Parathyroid adenoma (tissue), 2 donors: ENCODE measurements at regions not wholly inside any gene's neighbourhood (a gene's known extent, or its start where the extent isn't known, plus 50 kb on each side); places are given as distances from the start of the nearest gene placed in this dataset.

Experiments
- H2AFZ ChIP-seq: fragments of 300-600 bp; sonication (generic); one replicate; pipeline ENCODE4 v1.7.0; 2017; ENCODE audit warnings: antibody characterized with exemption, mild to moderate bottlenecking
- H3K27ac ChIP-seq: fragments of 300-600 bp; sonication (generic); one replicate; pipeline ENCODE4 v1.7.0; 2017
- H3K27me3 ChIP-seq: fragments of 300-600 bp; sonication (generic); one replicate; pipeline ENCODE4 v1.7.0; 2017; ENCODE audit warnings: low read length; ENCODE audit not compliant: control insufficient read depth, insufficient read depth
- H3K36me3 ChIP-seq: fragments of 300-600 bp; sonication (generic); one replicate; pipeline ENCODE4 v1.7.0; 2017; ENCODE audit warnings: low read length; ENCODE audit not compliant: control insufficient read depth, insufficient read depth
- H3K4me1 ChIP-seq: fragments of 300-600 bp; sonication (generic); one replicate; pipeline ENCODE4 v1.7.0; 2017; ENCODE audit warnings: control low read depth
- H3K4me2 ChIP-seq: fragments of 300-600 bp; sonication (generic); one replicate; pipeline ENCODE4 v1.7.0; 2017; ENCODE audit warnings: low read length
- H3K4me3 ChIP-seq: fragments of 300-600 bp; sonication (generic); one replicate; pipeline ENCODE4 v1.7.0; 2017; ENCODE audit warnings: low read depth, low read length
- H3K79me2 ChIP-seq: fragments of 300-600 bp; sonication (generic); one replicate; pipeline ENCODE4 v1.7.0; 2017; ENCODE audit warnings: control low read depth
- H3K9ac ChIP-seq: fragments of 300-600 bp; sonication (generic); one replicate; pipeline ENCODE4 v1.7.0; 2017; ENCODE audit warnings: mild to moderate bottlenecking
- H3K9me3 ChIP-seq: fragments of 300-600 bp; sonication (generic); one replicate; pipeline ENCODE4 v1.7.0; 2017; ENCODE audit warnings: low read length; ENCODE audit not compliant: control insufficient read depth
- CTCF ChIP-seq: fragments of 300-600 bp; sonication (generic); IDR thresholded peaks from one replicate; pipeline ENCODE4 v1.7.0; 2017; ENCODE audit warnings: antibody characterized with exemption, mild to moderate bottlenecking
- donor health status: primary hyperparathyroidism.

GRCh38 chr9:129285979-129286772 is 108.1 kb upstream of the IER5L start:
- H3K9me3 ChIP-seq, result no peaks in the 10 kb centered on the region
- H3K4me1 ChIP-seq, result no peaks in the 10 kb centered on the region
- no peak for TF ChIP-seq CTCF
- no peak overlapping the region for H2AFZ ChIP-seq
- H3K4me3 ChIP-seq, result no peak overlapping the region
- no peak overlapping the region for H3K9ac ChIP-seq
- no peaks in the 10 kb centered on the region for H3K27me3 ChIP-seq
- no peaks in the 10 kb centered on the region for H3K79me2 ChIP-seq
- H3K27ac ChIP-seq, result no peak overlapping the region
- no peak overlapping the region for H3K4me2 ChIP-seq
- no peaks in the 10 kb centered on the region for H3K36me3 ChIP-seq

GRCh38 chr9:129285382-129285781 is 107.3 kb upstream of the IER5L start:
- H3K9ac ChIP-seq, result no peak overlapping the region
- H3K4me2 ChIP-seq, result no peak overlapping the region
- no peak for TF ChIP-seq CTCF
- no peaks in the 10 kb centered on the region for H3K27me3 ChIP-seq
- no peaks in the 10 kb centered on the region for H3K9me3 ChIP-seq
- H3K27ac ChIP-seq, result no peak overlapping the region
- no peak overlapping the region for H2AFZ ChIP-seq
- H3K4me1 ChIP-seq, result no peaks in the 10 kb centered on the region
- no peaks in the 10 kb centered on the region for H3K36me3 ChIP-seq
- H3K4me3 ChIP-seq, result no peak overlapping the region
- H3K79me2 ChIP-seq, result no peaks in the 10 kb centered on the region

- H3K9ac ChIP-seq, result no peak overlapping the region
- H3K4me2 ChIP-seq, result no peak overlapping the region
- no peak overlapping the region for H3K27ac ChIP-seq
- H3K36me3 ChIP-seq, result no peaks in the 10 kb centered on the region
- no peaks in the 10 kb centered on the region for H3K27me3 ChIP-seq
- H3K4me3 ChIP-seq, result no peak overlapping the region
- no peaks in the 10 kb centered on the region for H3K79me2 ChIP-seq
- H2AFZ ChIP-seq, result no peak overlapping the region
- TF ChIP-seq CTCF, result no peak
- no peaks in the 10 kb centered on the region for H3K4me1 ChIP-seq
- no peaks in the 10 kb centered on the region for H3K9me3 ChIP-seq
These were observed 106.7 kb upstream of the IER5L start for GRCh38 chr9:129284607-129285291.

GRCh38 chr9:129283705-129284606 is 105.9 kb upstream of the IER5L start:
- H3K27me3 ChIP-seq, result no peaks in the 10 kb centered on the region
- no peak for TF ChIP-seq CTCF
- H3K79me2 ChIP-seq, result no peaks in the 10 kb centered on the region
- H3K36me3 ChIP-seq, result no peaks in the 10 kb centered on the region
- peak overlapping the region; percentile 78 for H3K4me2 ChIP-seq
- H3K9ac ChIP-seq, result no peak overlapping the region
- no peak overlapping the region for H3K4me3 ChIP-seq
- H3K4me1 ChIP-seq, result no peaks in the 10 kb centered on the region
- no peak overlapping the region for H2AFZ ChIP-seq
- H3K9me3 ChIP-seq, result no peaks in the 10 kb centered on the region
- no peak overlapping the region for H3K27ac ChIP-seq
